HepG2 (cell line): ENCODE measurements at regions not wholly inside any gene's neighbourhood (a gene's known extent, or its start where the extent isn't known, plus 50 kb on each side); places are given as distances from the start of the nearest gene placed in this dataset.

Source experiments
- ATAC-seq: fragments of 200-7000 bp; cut with Tn5 transposase; 3 replicates; pipeline ENCODE4 v1.9.1; 2020; ENCODE audit warnings: mild to moderate bottlenecking, moderate library complexity
- BruUV-seq: library from RNA; stranded (reverse); fragments of 400-500 nt; replicated peaks from 2 replicates; lab custom pipeline; 2021; lab: Mats Ljungman, UMichigan
- CTCF ChIA-PET: fragments of 300-600 bp; formaldehyde crosslinking; extraction: SDS; loops from one replicate; lab custom pipeline; 2021; ENCODE audit warnings: low total read pairs, inconsistent platforms, low intra/inter-chr PET ratio; lab: Yijun Ruan, JAX
- POLR2A ChIA-PET: fragments of 350-600 bp; sonication (Branson Sonifier 250); formaldehyde crosslinking; loops from one replicate; lab custom pipeline; 2020; ENCODE audit warnings: antibody characterized with exemption, inconsistent platforms; lab: Yijun Ruan, JAX
- DNase-seq: peaks from one replicate; pipeline ENCODE4 v3.0.0-alpha.2; 2015; ENCODE audit warnings: low spot score
- FAIRE-seq: peaks from 3 replicates; lab custom pipeline; 2011; peaks lifted over from hg19 to GRCh38; lab: Jason Lieb, UNC
- H2AFZ ChIP-seq: one replicate; pipeline ENCODE4 v1.6.1; 2011; ENCODE audit warnings: low read length, inconsistent platforms
- H3K27ac ChIP-seq: fragments of 300-600 bp; 3 replicates; pipeline ENCODE4 v1.8.0; 2011; ENCODE audit warnings: mixed run types, mild to moderate bottlenecking, mixed read lengths, low read length, inconsistent platforms; ENCODE audit not compliant: insufficient read depth; ENCODE audit errors: extremely low read length
- H3K27me3 ChIP-seq, 2 experiments: fragments of 200-600 bp in 1 of 2; 2 replicates in 1 of 2; 3 replicates in 1 of 2; pipeline versions ENCODE4 v1.6.0 to v1.8.0; 2011; ENCODE audit warnings: low read length in 2 of 2, mild to moderate bottlenecking in 2 of 2, moderate library complexity in 2 of 2, inconsistent platforms in 1 of 2; ENCODE audit not compliant: insufficient read depth in 2 of 2, control insufficient read depth in 1 of 2
- H3K36me3 ChIP-seq, 2 experiments: fragments of 200-600 bp in 1 of 2; replicated peaks in 1 of 2; 2 replicates in 1 of 2; 3 replicates in 1 of 2; pipeline versions ENCODE4 v1.5.1 to v1.8.0; 2011; ENCODE audit warnings: low read length in 2 of 2, inconsistent platforms in 1 of 2; ENCODE audit not compliant: insufficient read depth in 2 of 2, control insufficient read depth in 1 of 2
- H3K4me1 ChIP-seq: 2 replicates; pipeline ENCODE4 v1.5.1; 2012; ENCODE audit warnings: low read length, inconsistent platforms; ENCODE audit not compliant: insufficient read depth
- H3K4me2 ChIP-seq: 2 replicates; pipeline ENCODE4 v1.6.0; 2011; ENCODE audit warnings: low read depth, low read length, inconsistent platforms
- H3K4me3 ChIP-seq, 3 experiments: fragments of 200-600 bp in 1 of 3; sonication (generic), shearing (Covaris generic) in 1 of 3; replicated peaks in 1 of 3; 2 replicates each; pipeline ENCODE4 v1.5.1; 2011 to 2016; ENCODE audit warnings: low read length in 3 of 3, inconsistent platforms in 2 of 3, low read depth in 2 of 3, mild to moderate bottlenecking in 2 of 3, control low read depth in 1 of 3, mixed read lengths in 1 of 3; ENCODE audit not compliant: insufficient read depth in 1 of 3
- H3K79me2 ChIP-seq: one replicate; pipeline ENCODE4 v1.6.1; 2011; ENCODE audit warnings: low read length, inconsistent platforms; ENCODE audit not compliant: insufficient read depth
- H3K9ac ChIP-seq: 2 replicates; pipeline ENCODE4 v1.6.0; 2011; ENCODE audit warnings: mild to moderate bottlenecking, low read depth, low read length, inconsistent platforms; ENCODE audit not compliant: insufficient read depth
- H3K9me3 ChIP-seq: 2 replicates; pipeline ENCODE4 v1.5.1; 2012; ENCODE audit warnings: mild to moderate bottlenecking, low read length
- H4K20me1 ChIP-seq: 2 replicates; pipeline ENCODE4 v1.6.0; 2011; ENCODE audit warnings: inconsistent platforms, mild to moderate bottlenecking, low read length, moderate library complexity; ENCODE audit not compliant: insufficient read depth
- MTERF4 ChIP-seq: sonication (generic); formaldehyde crosslinking; IDR thresholded peaks from 2 replicates; pipeline ENCODE4 v1.8.0; 2023; ENCODE audit warnings: mild to moderate bottlenecking, missing genetic modification reagents
- ZFP37 ChIP-seq: sonication (generic); formaldehyde crosslinking; IDR thresholded peaks from 2 replicates; pipeline ENCODE4 v1.4.0; 2020; ENCODE audit warnings: missing genetic modification reagents, borderline replicate concordance
- ZNF281 ChIP-seq: sonication (generic); formaldehyde crosslinking; IDR thresholded peaks from 2 replicates; pipeline ENCODE4 v1.4.0; 2020; ENCODE audit warnings: missing genetic modification reagents, borderline replicate concordance
- WGBS: methylation state at CpG from one replicate; pipeline ENCODE4 v1.1.6; 2017; ENCODE audit warnings: low lambda C conversion rate; 5-methylcytosine and 5-hydroxymethylcytosine counted together
- in situ Hi-C: cut with HindIII; loops from 2 replicates; pipeline ENCODE4 v1.10.0; 2017; ENCODE audit warnings: low pct_unique_long_range_greater_than_20kb; ENCODE audit not compliant: extremely low pct_ligation_motif_present
- intact Hi-C: fragments of 100-400 bp; cut with micrococcal nuclease; formaldehyde crosslinking; loops from one replicate; pipeline ENCODE4 v1.10.0; 2022; ENCODE audit not compliant: unreplicated experiment

- Histone ChIP-seq H3K4me2 (no peak overlapping the region), H3K27me3 (peaks cover 2 to 10% of the 10 kb centered on the region in 2 experiments; a peak in 1 of 5 replicates), H3K9me3 (no peaks in the 10 kb centered on the region), H2AFZ (no peak overlapping the region), H4K20me1 (no peaks in the 10 kb centered on the region), H3K4me1 (no peaks in the 10 kb centered on the region), H3K4me3 (no peak overlapping the region), H3K27ac (no peak overlapping the region), H3K9ac (no peak overlapping the region), H3K36me3 (no peaks in the 10 kb centered on the region), H3K79me2 (no peaks in the 10 kb centered on the region)
- in situ Hi-C loops: no loop called here
- ATAC-seq (no peak), DNase-seq (no peak), FAIRE-seq (no peak)
- no TSS peak for BruUV-seq
- intact Hi-C loops: no loop called here
- 6% methylated on average over 9 of the region's 9 CpGs for WGBS
- no peak for TF ChIP-seq MTERF4 (CRISPR knock-in tag)
- TF ChIP-seq ZNF281 (CRISPR knock-in tag): no peak
- TF ChIP-seq ZFP37 (CRISPR knock-in tag): no peak
- CTCF ChIA-PET: no interaction called here
- POLR2A ChIA-PET: no interaction called here
Measured at GRCh38 chr10:126783806-126784557, 113.5 kb upstream of the C10orf90 start.
